ENCODE measurements at regions not wholly inside any gene's neighbourhood (a gene's known extent, or its start where the extent isn't known, plus 50 kb on each side); places are given as distances from the start of the nearest gene placed in this dataset.

DNA sequence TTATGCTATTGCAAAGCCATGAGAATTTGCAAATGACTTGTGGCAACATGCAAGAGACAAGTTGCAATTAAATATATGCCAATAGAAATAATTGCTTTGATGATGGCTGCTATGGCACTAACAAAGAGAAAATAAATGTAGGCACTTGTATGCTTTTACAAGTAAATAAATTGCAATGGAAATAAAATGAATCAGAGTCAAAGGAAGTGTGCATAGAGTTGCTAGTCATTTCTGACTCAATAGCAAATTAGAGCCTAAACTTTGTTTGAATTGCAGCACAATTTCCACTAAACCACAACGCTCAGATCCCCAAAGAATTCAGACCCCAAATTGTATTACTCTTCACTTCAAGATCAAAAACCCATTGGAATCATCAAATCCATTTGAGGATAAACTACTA lies 792.1 kb upstream of the ARGLU1 start:
- TF ChIP-seq POLR2AphosphoS5 (IDR thresholded peaks at IDR 0.05) (no peak), POLR2A (IDR thresholded peaks at IDR 0.05) (no peak)
- TF ChIP-seq, protein P1, sequence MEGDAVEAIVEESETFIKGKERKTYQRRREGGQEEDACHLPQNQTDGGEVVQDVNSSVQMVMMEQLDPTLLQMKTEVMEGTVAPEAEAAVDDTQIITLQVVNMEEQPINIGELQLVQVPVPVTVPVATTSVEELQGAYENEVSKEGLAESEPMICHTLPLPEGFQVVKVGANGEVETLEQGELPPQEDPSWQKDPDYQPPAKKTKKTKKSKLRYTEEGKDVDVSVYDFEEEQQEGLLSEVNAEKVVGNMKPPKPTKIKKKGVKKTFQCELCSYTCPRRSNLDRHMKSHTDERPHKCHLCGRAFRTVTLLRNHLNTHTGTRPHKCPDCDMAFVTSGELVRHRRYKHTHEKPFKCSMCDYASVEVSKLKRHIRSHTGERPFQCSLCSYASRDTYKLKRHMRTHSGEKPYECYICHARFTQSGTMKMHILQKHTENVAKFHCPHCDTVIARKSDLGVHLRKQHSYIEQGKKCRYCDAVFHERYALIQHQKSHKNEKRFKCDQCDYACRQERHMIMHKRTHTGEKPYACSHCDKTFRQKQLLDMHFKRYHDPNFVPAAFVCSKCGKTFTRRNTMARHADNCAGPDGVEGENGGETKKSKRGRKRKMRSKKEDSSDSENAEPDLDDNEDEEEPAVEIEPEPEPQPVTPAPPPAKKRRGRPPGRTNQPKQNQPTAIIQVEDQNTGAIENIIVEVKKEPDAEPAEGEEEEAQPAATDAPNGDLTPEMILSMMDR (IDR thresholded peaks at IDR 0.05) = no peak
